Keratinocyte (primary cell): ENCODE measurements at regions not wholly inside any gene's neighbourhood (a gene's known extent, or its start where the extent isn't known, plus 50 kb on each side); places are given as distances from the start of the nearest gene placed in this dataset.

Experiments
- DNase-seq: peaks from one replicate; pipeline ENCODE4 v3.0.0-alpha.2; 2011; ENCODE audit warnings: low read depth, missing footprints, low spot score
- FAIRE-seq: peaks from 2 replicates; lab custom pipeline; 2011; peaks lifted over from hg19 to GRCh38; lab: Jason Lieb, UNC
- H2AFZ ChIP-seq: 2 replicates; pipeline ENCODE4 v1.6.0; 2012; ENCODE audit warnings: low read length, control low read depth, inconsistent platforms; ENCODE audit not compliant: control insufficient read depth
- H3K27ac ChIP-seq: 2 replicates; pipeline ENCODE4 v1.5.1; 2011; ENCODE audit warnings: low read length; ENCODE audit not compliant: control insufficient read depth, insufficient read depth
- H3K27me3 ChIP-seq: 3 replicates; pipeline ENCODE4 v1.6.0; 2011; ENCODE audit warnings: low read length; ENCODE audit not compliant: control insufficient read depth, insufficient read depth; ENCODE audit errors: extremely low read depth
- H3K36me3 ChIP-seq, 2 experiments: 2 replicates in 1 of 2; 3 replicates in 1 of 2; pipeline ENCODE4 v1.5.1; 2011; ENCODE audit warnings: low read length in 2 of 2, mild to moderate bottlenecking in 1 of 2; ENCODE audit not compliant: control insufficient read depth in 2 of 2, insufficient read depth in 2 of 2; ENCODE audit errors: extremely low read depth in 1 of 2
- H3K4me1 ChIP-seq: 3 replicates; pipeline ENCODE4 v1.5.1; 2011; ENCODE audit warnings: low read length; ENCODE audit not compliant: control insufficient read depth, insufficient read depth; ENCODE audit errors: extremely low read depth
- H3K4me2 ChIP-seq: 3 replicates; pipeline ENCODE4 v1.6.0; 2011; ENCODE audit warnings: low read depth, low read length; ENCODE audit not compliant: control insufficient read depth, insufficient read depth; ENCODE audit errors: extremely low read depth
- H3K4me3 ChIP-seq, 3 experiments: fragments of 200-600 bp in 1 of 3; sonication (generic) in 1 of 3; 2 replicates in 2 of 3; 3 replicates in 1 of 3; pipeline ENCODE4 v1.5.1; 2011 to 2016; ENCODE audit warnings: low read length in 3 of 3, mild to moderate bottlenecking in 3 of 3, control low read depth in 2 of 3, inconsistent platforms in 1 of 3, low read depth in 1 of 3, mixed read lengths in 1 of 3, mixed run types in 1 of 3, moderate library complexity in 1 of 3; ENCODE audit not compliant: control insufficient read depth in 2 of 3, insufficient read depth in 2 of 3; ENCODE audit errors: extremely low read depth in 1 of 3
- H3K79me2 ChIP-seq: 2 replicates; pipeline ENCODE4 v1.6.0; 2012; ENCODE audit warnings: low read length; ENCODE audit not compliant: control insufficient read depth, insufficient read depth
- H3K9ac ChIP-seq: 3 replicates; pipeline ENCODE4 v1.6.0; 2011; ENCODE audit warnings: low read length; ENCODE audit not compliant: control insufficient read depth, insufficient read depth; ENCODE audit errors: extremely low read depth
- H3K9me1 ChIP-seq: 3 replicates; pipeline ENCODE4 v1.6.0; 2011; ENCODE audit warnings: low read length; ENCODE audit not compliant: control insufficient read depth, insufficient read depth; ENCODE audit errors: extremely low read depth
- H3K9me3 ChIP-seq: 2 replicates; pipeline ENCODE4 v1.5.1; 2012; ENCODE audit warnings: low read depth, low read length; ENCODE audit not compliant: control insufficient read depth
- H4K20me1 ChIP-seq: 3 replicates; pipeline ENCODE4 v1.6.0; 2011; ENCODE audit warnings: low read length; ENCODE audit not compliant: control insufficient read depth, insufficient read depth; ENCODE audit errors: extremely low read depth
- CTCF ChIP-seq, 3 experiments: IDR thresholded peaks in 1 of 3; conservative IDR thresholded peaks in 1 of 3; optimal IDR thresholded peaks in 1 of 3; 2 replicates in 2 of 3; 3 replicates in 1 of 3; pipeline versions ENCODE3 to v1.5.1; 2011; ENCODE audit warnings: low read length in 3 of 3, mild to moderate bottlenecking in 3 of 3, moderate library complexity in 2 of 3, control low read depth in 1 of 3, inconsistent platforms in 1 of 3; ENCODE audit not compliant: insufficient read depth in 2 of 3; ENCODE audit errors: extremely low read depth in 1 of 3
- EZH2 ChIP-seq: IDR thresholded peaks from one replicate; pipeline ENCODE4 v1.6.1; 2012; ENCODE audit warnings: inconsistent platforms, mild to moderate bottlenecking, low read length, moderate library complexity
- dilution Hi-C: fragments of 300-500 bp; cut with MboI; formaldehyde crosslinking; loops from one replicate; pipeline ENCODE4 v1.7.0; 2020; ENCODE audit warnings: low sequenced_read_pairs; ENCODE audit not compliant: extremely low pct_ligation_motif_present

DNA sequence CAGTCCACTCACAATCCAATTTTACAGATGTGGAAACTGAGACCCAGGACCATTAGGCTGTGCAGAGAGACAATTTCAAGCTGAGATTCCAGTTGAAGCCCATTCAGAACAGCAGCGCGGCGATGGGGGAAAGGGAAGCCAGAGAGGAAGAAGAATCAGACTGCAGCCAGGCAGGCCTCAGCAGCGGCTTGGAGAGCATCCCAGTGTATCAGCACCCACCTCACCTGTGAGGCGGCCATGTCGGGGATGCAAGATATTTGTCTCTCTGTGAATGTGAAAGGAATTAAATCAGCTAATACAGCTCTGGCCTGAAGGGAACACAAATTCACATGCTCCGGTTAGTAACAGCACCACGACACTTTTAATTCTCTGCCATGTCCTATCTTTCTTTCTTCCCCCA is 198.0 kb upstream of the SOX11 start:
- no peak overlapping the region for H2AFZ ChIP-seq
- TF ChIP-seq CTCF (optimal IDR thresholded peaks at IDR 0.05 in 1 of 3, IDR thresholded peaks at IDR 0.05 in 1 of 3, conservative IDR thresholded peaks at IDR 0.05 in 1 of 3; ENCODE audit: extremely low read depth in 1 of 3, insufficient read depth in 2 of 3, low read length in 3 of 3) (no peak), EZH2 (no peak)
- no peak overlapping the region for H3K27ac ChIP-seq
- no peaks in the 10 kb centered on the region for H3K27me3 ChIP-seq
- FAIRE-seq (no peak), DNase-seq (no peak)
- no peak overlapping the region for H3K4me2 ChIP-seq
- no peaks in the 10 kb centered on the region for H3K36me3 ChIP-seq
- no peak overlapping the region for H3K9ac ChIP-seq
- peaks cover 2% of the 10 kb centered on the region for H3K9me3 ChIP-seq
- dilution Hi-C loops, result no loop called here
- no peaks in the 10 kb centered on the region for H3K9me1 ChIP-seq
- no peak overlapping the region for H3K4me3 ChIP-seq
- no peaks in the 10 kb centered on the region for H3K79me2 ChIP-seq
- no peaks in the 10 kb centered on the region for H3K4me1 ChIP-seq
- H4K20me1 ChIP-seq, result no peaks in the 10 kb centered on the region

- FAIRE-seq, result no peak
- dilution Hi-C loops, result no loop called here
Measured at GRCh38 chr2:5495586-5495985, 196.6 kb upstream of the SOX11 start.

More at GRCh38 chr2:5495586-5495985, 196.6 kb upstream of the SOX11 start:
- DNase-seq, result no peak
- Histone ChIP-seq H3K4me2 (no peak overlapping the region), H3K9me1 (no peaks in the 10 kb centered on the region), H2AFZ (no peak overlapping the region), H3K9ac (no peak overlapping the region), H3K27me3 (no peaks in the 10 kb centered on the region), H3K4me3 (no peak overlapping the region), H3K36me3 (no peaks in the 10 kb centered on the region), H3K4me1 (no peaks in the 10 kb centered on the region), H3K79me2 (no peaks in the 10 kb centered on the region), H3K27ac (no peak overlapping the region), H4K20me1 (no peaks in the 10 kb centered on the region), H3K9me3 (peaks cover 2% of the 10 kb centered on the region)
- TF ChIP-seq CTCF (optimal IDR thresholded peaks at IDR 0.05 in 1 of 3, IDR thresholded peaks at IDR 0.05 in 1 of 3, conservative IDR thresholded peaks at IDR 0.05 in 1 of 3; ENCODE audit: extremely low read depth in 1 of 3, insufficient read depth in 2 of 3, low read length in 3 of 3) (no peak), EZH2 (no peak)
